GF-D8 (cell line): ENCODE measurements at regions not wholly inside any gene's neighbourhood (a gene's known extent, or its start where the extent isn't known, plus 50 kb on each side); places are given as distances from the start of the nearest gene placed in this dataset.
"Not testable (repeated sequence)": the region's sequence is repeated elsewhere in the genome, so short reads cannot be mapped to it uniquely, and the experiment has no call there.

Source experiments
- DNase-seq: peaks from one replicate; lab custom pipeline; 2025; lab: John Stamatoyannopoulos, UW

DNA sequence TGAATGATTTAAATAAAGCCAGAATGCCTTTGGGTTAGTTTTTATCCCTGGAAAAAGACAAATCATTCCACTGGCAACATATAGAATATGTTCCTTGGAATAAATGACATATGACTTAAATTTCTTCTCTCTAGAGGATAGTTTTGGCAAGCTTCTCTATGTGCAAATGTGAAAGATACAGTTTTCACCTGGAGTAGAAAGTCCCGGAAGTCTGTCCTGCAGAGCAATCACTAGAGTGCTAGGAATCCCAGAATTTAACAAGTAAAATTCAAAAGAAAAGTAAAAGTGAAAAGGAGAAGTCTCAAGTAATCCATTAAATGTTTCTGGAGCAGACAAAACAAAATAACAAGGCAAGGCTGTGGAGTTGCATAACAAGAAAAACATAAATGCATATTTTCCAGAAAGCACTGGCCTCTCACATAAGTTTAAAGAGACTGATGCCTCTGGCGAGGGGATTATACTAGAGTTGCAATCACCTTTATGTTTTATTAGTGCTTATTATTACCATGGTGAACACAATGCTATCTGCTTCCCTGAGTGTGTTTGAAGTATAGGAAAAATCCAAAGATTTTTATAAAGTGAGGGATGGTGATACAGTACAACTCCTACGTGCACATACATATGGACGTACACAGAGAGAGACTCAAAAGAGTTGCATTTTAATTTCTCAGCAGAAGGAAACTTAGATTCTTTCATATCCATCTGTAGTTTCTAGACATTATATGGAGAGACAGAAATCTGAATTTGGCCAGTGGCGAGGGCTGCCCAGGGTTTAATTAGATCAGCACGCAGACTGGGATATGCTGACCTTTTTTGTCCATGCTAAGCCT, 188.3 kb upstream of the ANKRD55 start:
- DNase-seq = no peak

- no peak for DNase-seq
These were observed 187.2 kb upstream of the ANKRD55 start for GRCh38 chr5:56420323-56420722.

DNA sequence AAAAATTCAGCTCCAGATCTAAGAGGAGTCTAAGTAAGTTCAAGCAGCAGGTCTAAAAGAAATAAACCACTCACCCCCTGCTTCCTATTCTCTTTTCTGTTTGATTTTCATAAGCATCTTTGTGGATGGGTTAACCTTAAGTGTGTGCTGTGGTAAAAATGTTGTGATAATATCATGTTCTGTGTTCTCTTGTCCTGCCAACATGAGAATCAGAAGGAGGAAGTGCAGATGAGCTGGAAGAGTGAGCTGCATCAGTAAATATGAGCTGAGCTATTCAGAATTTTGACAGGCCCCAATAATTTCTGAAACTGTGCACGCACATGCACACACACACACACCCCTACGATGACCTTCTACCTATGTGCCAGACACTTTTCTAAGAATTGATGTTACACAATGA, 186.5 kb upstream of the ANKRD55 start:
- DNase-seq = no peak

- DNase-seq = peak; percentile 57
These were observed 182.2 kb upstream of the ANKRD55 start for GRCh38 chr5:56415356-56415765.

DNA sequence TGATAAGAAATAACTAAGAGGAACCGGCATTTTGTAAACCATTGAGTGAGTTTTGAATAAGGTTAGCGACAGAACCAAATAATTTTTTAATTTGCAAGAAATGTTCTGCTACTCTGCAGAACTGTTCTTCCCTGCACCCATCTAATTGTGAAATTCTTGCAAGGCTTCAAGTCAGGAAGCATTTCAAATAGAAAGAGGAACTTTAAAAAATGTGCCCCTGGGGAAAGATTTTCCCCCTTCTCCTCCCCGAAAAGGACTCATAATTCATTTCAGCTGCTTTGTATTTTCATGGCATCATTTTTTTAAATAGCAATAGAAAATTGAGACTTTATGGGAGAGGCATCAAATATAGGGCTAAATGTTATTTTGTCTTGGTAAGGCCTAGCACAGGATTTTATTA, 180.9 kb upstream of the ANKRD55 start:
- peak; percentile 50 for DNase-seq

DNA sequence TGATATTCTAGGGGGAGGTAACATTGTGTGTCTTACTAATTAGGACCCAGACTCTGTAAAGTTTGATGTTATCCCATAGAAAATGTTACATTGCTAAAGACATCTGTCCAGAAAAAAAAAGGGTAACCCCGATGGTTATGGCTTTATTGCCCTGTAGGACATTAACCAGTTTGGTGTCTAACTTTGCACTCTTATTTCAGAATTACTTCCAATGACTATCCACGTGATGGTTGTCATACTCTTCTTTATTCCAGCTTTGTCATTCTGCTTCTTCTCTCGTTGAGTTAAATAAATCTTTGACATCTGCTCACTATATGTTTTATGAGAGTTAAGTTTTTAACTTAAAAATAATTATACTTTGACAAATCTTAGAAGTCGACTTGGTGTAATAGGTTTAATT, 180.4 kb upstream of the ANKRD55 start:
- no peak for DNase-seq

- no peak for DNase-seq
These were observed 179.7 kb upstream of the ANKRD55 start for GRCh38 chr5:56412601-56413379.

DNA sequence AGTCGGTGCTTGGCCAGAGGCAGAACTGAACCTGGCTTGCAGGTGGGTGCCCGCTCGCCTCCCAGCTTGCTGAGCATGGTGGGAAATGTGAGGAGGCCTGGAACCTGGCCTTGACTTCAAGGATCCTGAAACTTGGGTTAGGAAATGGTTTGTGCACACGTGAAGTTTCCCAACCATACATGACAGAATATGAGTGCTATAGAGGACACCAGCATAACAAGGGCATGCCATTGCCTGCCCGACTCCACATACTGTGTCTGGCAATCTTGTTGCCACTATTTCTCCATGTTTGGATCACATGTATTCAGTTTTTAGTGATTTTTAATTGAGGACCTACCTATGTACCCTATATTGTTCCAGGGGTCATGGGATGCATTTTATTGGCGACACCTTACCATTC, 177.6 kb upstream of the ANKRD55 start:
- DNase-seq = no peak

GRCh38 chr5:56409331-56410190, 176.4 kb upstream of the ANKRD55 start:
- no peak for DNase-seq

- DNase-seq = no peak
These were observed 173.7 kb upstream of the ANKRD55 start for GRCh38 chr5:56406838-56407237.

GRCh38 chr5:56406221-56406620, 173.1 kb upstream of the ANKRD55 start:
- no peak for DNase-seq

DNA sequence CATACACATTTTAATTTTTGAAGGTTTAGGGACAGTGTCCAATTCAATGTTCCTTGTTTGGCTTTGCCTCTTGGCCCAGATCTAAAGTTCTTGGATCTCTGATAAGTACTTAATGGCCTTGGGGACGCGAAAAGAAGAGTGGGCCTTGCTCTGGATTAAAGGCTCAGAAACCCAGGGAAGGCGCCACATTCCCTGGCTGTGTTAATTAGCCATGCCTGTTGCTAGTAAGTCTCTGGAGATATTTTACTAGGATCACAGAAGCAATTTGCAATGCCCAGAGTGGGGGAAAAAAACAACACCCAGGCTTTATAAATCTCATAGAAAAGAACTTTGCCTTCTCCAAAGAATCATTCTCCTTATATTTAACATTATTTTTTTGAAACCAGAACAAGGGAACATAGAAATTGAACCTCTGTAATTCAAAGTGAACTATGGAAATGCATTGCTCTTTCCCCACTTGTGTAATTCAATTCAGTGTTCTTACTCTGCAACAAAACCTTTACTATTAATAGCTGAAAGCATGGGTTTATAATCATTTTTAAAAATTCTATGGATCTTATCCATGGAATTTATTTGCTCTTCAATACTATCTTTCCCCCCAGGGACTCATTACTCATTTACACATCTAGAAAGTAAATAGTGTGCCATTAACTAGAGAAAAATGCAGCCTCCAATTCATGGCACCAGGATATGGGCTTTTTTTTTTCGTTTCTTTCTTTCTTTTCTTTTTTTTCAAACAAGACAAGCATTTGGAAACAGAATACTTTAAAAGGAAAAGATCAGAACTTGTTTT, 172.2 kb upstream of the ANKRD55 start:
- no peak for DNase-seq

GRCh38 chr5:56402266-56403220, 169.4 kb upstream of the ANKRD55 start:
- no peak for DNase-seq

DNA sequence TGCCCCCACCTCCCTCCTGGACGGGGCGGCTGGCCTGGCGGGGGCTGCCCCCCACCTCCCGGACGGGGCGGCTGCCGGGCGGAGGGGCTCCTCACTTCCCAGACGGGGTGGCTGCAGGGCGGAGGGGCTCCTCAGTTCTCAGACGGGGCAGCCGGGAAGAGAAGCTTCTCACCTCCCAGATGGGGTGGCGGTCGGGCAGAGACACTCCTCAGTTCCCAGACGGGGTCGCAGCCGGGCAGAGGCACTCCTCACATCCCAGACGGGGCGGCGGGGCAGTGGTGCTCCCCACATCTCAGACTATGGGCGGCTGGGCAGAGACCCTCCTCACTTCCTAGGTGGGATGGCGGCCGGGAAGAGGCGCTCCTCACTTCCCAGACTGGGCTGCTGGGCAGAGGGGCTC, 164.7 kb upstream of the ANKRD55 start:
- DNase-seq = not testable (repeated sequence)

DNA sequence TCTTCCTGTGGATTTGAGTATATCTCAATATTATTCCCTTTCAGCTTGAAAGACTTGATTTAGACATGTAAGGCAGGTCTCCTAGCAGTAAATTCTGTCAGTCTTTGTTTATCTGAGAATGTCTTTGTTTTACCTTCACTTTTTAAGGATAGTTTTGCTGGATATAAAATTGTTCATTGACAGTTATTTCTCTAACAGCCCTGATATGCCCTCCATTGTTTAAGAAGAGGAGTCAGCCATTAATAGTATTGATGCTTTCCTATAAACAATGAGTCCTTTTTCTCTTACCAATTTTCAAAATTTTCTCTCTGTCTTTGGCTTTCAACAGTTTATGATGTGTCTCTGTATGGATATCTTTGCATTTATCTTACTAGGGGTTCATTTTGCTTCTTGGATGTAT, 163.5 kb upstream of the ANKRD55 start:
- DNase-seq = no peak

GRCh38 chr5:56389261-56389660, 156.1 kb upstream of the ANKRD55 start:
- no peak for DNase-seq

GRCh38 chr5:56388229-56388985, 155.3 kb upstream of the ANKRD55 start:
- no peak for DNase-seq

GRCh38 chr5:56386046-56386445, 152.9 kb upstream of the ANKRD55 start:
- DNase-seq = no peak

- DNase-seq = no peak
These were observed 151.1 kb upstream of the ANKRD55 start for GRCh38 chr5:56384186-56384585.

DNA sequence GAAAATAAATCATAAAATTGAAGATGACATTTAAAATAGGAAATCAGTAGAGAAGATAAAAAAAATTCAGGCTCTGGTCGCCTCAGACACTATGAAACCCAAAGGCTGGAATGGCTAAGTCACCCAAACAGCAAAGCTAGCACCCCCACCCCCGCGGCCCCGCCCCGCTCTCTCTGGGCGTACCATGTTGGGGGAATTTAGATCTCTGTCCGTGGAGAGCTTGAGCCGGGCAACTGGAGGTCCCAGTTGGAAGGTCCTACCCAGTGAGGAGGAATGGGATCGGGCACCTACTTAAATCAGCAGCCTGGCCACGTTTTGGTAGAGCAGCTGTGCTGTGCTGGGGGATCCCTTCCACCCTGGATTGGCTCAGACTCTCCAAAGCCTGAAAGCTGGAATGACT, 150.6 kb upstream of the ANKRD55 start:
- no peak for DNase-seq
